H1 (cell line): ENCODE measurements at regions not wholly inside any gene's neighbourhood (a gene's known extent, or its start where the extent isn't known, plus 50 kb on each side); places are given as distances from the start of the nearest gene placed in this dataset.

Experiments
- EP300 ChIP-seq, 2 experiments: IDR thresholded peaks; 1 replicate in 1 of 2; 2 replicates in 1 of 2; pipeline ENCODE4 v1.6.1; 2011 to 2012; ENCODE audit warnings: low read depth in 2 of 2, low read length in 2 of 2, mild to moderate bottlenecking in 2 of 2, borderline replicate concordance in 1 of 2, inconsistent platforms in 1 of 2, moderate library complexity in 1 of 2
- KDM1A ChIP-seq: fragments of 200-600, 300-600 bp; sonication (generic); IDR thresholded peaks from 2 replicates; pipeline ENCODE4 v1.7.1; 2016; ENCODE audit warnings: mild to moderate bottlenecking, low read length, borderline replicate concordance
- MAFK ChIP-seq: IDR thresholded peaks from 2 replicates; pipeline ENCODE4 v1.6.1; 2012; ENCODE audit warnings: low read depth, mild to moderate bottlenecking, improper control_type of control experiment, low read length
- TBP ChIP-seq: IDR thresholded peaks from 2 replicates; pipeline ENCODE4 v1.6.1; 2011; ENCODE audit warnings: low read depth, low read length, improper control_type of control experiment
- TF ChIP-seq, protein P1 (sequence below): fragments of 300-600 bp; sonication (generic); IDR thresholded peaks from 2 replicates; pipeline ENCODE4 v1.7.1; 2012; ENCODE audit warnings: low read length, moderate library complexity, mild to moderate bottlenecking, inconsistent platforms; ENCODE audit not compliant: insufficient replicate concordance
- TF ChIP-seq, protein P2 (sequence below): IDR thresholded peaks from 2 replicates; pipeline ENCODE4 v1.6.1; 2012; ENCODE audit warnings: low read length, inconsistent platforms

GRCh38 chr16:86866986-86867722 lies 288.8 kb downstream of the FOXL1 start (continued):
- TF ChIP-seq, protein P1, sequence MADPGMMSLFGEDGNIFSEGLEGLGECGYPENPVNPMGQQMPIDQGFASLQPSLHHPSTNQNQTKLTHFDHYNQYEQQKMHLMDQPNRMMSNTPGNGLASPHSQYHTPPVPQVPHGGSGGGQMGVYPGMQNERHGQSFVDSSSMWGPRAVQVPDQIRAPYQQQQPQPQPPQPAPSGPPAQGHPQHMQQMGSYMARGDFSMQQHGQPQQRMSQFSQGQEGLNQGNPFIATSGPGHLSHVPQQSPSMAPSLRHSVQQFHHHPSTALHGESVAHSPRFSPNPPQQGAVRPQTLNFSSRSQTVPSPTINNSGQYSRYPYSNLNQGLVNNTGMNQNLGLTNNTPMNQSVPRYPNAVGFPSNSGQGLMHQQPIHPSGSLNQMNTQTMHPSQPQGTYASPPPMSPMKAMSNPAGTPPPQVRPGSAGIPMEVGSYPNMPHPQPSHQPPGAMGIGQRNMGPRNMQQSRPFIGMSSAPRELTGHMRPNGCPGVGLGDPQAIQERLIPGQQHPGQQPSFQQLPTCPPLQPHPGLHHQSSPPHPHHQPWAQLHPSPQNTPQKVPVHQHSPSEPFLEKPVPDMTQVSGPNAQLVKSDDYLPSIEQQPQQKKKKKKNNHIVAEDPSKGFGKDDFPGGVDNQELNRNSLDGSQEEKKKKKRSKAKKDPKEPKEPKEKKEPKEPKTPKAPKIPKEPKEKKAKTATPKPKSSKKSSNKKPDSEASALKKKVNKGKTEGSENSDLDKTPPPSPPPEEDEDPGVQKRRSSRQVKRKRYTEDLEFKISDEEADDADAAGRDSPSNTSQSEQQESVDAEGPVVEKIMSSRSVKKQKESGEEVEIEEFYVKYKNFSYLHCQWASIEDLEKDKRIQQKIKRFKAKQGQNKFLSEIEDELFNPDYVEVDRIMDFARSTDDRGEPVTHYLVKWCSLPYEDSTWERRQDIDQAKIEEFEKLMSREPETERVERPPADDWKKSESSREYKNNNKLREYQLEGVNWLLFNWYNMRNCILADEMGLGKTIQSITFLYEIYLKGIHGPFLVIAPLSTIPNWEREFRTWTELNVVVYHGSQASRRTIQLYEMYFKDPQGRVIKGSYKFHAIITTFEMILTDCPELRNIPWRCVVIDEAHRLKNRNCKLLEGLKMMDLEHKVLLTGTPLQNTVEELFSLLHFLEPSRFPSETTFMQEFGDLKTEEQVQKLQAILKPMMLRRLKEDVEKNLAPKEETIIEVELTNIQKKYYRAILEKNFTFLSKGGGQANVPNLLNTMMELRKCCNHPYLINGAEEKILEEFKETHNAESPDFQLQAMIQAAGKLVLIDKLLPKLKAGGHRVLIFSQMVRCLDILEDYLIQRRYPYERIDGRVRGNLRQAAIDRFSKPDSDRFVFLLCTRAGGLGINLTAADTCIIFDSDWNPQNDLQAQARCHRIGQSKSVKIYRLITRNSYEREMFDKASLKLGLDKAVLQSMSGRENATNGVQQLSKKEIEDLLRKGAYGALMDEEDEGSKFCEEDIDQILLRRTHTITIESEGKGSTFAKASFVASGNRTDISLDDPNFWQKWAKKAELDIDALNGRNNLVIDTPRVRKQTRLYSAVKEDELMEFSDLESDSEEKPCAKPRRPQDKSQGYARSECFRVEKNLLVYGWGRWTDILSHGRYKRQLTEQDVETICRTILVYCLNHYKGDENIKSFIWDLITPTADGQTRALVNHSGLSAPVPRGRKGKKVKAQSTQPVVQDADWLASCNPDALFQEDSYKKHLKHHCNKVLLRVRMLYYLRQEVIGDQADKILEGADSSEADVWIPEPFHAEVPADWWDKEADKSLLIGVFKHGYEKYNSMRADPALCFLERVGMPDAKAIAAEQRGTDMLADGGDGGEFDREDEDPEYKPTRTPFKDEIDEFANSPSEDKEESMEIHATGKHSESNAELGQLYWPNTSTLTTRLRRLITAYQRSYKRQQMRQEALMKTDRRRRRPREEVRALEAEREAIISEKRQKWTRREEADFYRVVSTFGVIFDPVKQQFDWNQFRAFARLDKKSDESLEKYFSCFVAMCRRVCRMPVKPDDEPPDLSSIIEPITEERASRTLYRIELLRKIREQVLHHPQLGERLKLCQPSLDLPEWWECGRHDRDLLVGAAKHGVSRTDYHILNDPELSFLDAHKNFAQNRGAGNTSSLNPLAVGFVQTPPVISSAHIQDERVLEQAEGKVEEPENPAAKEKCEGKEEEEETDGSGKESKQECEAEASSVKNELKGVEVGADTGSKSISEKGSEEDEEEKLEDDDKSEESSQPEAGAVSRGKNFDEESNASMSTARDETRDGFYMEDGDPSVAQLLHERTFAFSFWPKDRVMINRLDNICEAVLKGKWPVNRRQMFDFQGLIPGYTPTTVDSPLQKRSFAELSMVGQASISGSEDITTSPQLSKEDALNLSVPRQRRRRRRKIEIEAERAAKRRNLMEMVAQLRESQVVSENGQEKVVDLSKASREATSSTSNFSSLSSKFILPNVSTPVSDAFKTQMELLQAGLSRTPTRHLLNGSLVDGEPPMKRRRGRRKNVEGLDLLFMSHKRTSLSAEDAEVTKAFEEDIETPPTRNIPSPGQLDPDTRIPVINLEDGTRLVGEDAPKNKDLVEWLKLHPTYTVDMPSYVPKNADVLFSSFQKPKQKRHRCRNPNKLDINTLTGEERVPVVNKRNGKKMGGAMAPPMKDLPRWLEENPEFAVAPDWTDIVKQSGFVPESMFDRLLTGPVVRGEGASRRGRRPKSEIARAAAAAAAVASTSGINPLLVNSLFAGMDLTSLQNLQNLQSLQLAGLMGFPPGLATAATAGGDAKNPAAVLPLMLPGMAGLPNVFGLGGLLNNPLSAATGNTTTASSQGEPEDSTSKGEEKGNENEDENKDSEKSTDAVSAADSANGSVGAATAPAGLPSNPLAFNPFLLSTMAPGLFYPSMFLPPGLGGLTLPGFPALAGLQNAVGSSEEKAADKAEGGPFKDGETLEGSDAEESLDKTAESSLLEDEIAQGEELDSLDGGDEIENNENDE = no peak
- TF ChIP-seq EP300 (IDR thresholded peaks at IDR 0.05; ENCODE audit: borderline replicate concordance in 1 of 2, low read depth in 2 of 2, low read length in 2 of 2) = no peak
- peak; percentile 75; the same call in 1 of the 2 replicates for TF ChIP-seq KDM1A
- no peak for TF ChIP-seq MAFK
- no peak for TF ChIP-seq TBP
- TF ChIP-seq, protein P2, sequence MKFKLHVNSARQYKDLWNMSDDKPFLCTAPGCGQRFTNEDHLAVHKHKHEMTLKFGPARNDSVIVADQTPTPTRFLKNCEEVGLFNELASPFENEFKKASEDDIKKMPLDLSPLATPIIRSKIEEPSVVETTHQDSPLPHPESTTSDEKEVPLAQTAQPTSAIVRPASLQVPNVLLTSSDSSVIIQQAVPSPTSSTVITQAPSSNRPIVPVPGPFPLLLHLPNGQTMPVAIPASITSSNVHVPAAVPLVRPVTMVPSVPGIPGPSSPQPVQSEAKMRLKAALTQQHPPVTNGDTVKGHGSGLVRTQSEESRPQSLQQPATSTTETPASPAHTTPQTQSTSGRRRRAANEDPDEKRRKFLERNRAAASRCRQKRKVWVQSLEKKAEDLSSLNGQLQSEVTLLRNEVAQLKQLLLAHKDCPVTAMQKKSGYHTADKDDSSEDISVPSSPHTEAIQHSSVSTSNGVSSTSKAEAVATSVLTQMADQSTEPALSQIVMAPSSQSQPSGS = no peak
